ENCODE measurements at regions not wholly inside any gene's neighbourhood (a gene's known extent, or its start where the extent isn't known, plus 50 kb on each side); places are given as distances from the start of the nearest gene placed in this dataset.
"Not testable (repeated sequence)": the region's sequence is repeated elsewhere in the genome, so short reads cannot be mapped to it uniquely, and the experiment has no call there.

DNA sequence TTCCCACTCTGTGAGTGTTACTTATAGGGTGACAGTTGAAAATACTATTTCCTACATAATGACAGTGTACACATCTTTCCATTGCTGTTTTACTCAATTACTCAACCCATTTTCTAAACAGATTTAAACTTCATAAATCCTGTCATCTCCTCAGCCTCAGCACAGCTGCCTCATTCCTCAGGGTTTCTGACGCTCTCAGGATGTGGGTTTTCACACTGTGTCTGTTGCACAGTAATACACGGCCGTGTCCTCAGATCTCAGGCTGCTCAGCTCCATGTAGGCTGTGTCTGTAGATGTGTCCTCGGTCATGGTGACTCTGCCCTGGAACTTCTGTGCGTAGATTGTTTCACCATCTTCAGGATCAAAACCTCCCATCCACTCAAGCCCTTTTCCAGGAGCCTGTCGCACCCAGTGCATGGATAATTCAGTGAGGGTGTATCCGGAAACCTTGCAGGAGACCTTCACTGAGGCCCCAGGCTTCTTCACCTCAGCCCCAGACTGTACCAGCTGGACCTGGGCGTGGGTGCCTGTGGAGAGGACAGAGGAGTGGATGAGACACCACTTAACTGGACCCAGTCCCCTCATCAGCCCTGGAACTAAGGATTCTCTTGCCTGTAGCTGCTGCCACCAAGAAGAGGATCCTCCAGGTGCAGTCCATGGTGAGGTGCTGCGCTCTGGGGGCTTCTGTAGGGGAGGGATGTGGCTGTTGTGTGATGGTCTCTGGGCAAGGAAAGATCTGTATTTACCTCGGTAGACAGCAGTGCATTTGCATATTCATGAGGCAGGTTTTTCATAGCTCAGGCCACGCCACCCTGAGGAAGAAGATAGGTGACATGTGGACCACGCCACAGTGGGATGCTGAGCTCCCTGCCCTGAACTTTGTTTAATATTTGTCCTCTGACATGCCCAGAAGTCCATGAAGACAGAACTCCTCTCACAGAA, 750.2 kb downstream of the TMEM121 start:
- DNase-seq (ENCODE audit: extremely low read depth, low read depth), result no peak

DNA sequence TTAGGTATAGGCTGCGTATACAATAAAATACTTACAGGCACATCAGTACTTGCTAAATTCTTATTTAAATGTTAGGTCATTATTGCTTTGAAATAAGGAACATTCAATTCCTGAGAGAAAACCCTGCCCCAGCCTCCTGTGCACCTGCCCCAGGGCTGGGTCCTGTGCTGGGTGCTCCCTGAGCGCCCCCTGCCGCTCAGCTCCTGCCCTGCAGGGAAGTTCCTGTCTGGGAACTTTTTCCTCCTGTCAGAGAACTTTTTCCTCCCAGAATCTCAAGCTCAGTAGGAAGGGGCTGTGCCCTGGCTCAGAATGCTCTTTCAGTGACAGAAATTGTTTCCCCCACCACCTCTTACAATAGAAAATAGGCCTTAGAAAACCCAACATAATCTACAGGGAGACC, 751.1 kb downstream of the TMEM121 start:
- TF ChIP-seq, protein P1, sequence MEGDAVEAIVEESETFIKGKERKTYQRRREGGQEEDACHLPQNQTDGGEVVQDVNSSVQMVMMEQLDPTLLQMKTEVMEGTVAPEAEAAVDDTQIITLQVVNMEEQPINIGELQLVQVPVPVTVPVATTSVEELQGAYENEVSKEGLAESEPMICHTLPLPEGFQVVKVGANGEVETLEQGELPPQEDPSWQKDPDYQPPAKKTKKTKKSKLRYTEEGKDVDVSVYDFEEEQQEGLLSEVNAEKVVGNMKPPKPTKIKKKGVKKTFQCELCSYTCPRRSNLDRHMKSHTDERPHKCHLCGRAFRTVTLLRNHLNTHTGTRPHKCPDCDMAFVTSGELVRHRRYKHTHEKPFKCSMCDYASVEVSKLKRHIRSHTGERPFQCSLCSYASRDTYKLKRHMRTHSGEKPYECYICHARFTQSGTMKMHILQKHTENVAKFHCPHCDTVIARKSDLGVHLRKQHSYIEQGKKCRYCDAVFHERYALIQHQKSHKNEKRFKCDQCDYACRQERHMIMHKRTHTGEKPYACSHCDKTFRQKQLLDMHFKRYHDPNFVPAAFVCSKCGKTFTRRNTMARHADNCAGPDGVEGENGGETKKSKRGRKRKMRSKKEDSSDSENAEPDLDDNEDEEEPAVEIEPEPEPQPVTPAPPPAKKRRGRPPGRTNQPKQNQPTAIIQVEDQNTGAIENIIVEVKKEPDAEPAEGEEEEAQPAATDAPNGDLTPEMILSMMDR (IDR thresholded peaks at IDR 0.05; ENCODE audit: low read depth, low read length), result no peak
- DNase-seq (ENCODE audit: extremely low read depth, low read depth), result no peak

More for the DNA sequence above, 750.2 kb downstream of the TMEM121 start:
- TF ChIP-seq, protein P1 (IDR thresholded peaks at IDR 0.05; ENCODE audit: low read depth, low read length), result no peak

DNA sequence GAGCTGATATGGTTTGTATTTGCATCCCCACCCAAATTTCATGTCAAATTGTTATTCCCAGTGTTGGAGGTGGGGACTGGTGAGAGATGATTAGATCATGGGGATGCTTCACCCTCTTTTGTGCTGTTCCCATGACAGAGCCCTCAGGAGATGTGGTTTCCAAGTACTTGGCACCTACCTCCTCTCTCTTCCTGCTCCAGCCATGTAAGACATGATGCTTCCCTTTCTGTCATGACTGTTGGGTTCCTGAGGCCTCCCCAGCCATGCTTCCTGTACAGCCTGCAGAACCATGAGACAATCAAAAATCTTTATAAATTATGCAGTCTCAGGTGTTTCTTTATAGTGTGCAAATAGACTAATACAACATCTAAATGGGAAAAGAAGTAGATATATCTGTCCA, 754.5 kb downstream of the TMEM121 start:
- TF ChIP-seq, protein P1 (IDR thresholded peaks at IDR 0.05; ENCODE audit: low read depth, low read length), result no peak
- DNase-seq (ENCODE audit: extremely low read depth, low read depth), result no peak

DNA sequence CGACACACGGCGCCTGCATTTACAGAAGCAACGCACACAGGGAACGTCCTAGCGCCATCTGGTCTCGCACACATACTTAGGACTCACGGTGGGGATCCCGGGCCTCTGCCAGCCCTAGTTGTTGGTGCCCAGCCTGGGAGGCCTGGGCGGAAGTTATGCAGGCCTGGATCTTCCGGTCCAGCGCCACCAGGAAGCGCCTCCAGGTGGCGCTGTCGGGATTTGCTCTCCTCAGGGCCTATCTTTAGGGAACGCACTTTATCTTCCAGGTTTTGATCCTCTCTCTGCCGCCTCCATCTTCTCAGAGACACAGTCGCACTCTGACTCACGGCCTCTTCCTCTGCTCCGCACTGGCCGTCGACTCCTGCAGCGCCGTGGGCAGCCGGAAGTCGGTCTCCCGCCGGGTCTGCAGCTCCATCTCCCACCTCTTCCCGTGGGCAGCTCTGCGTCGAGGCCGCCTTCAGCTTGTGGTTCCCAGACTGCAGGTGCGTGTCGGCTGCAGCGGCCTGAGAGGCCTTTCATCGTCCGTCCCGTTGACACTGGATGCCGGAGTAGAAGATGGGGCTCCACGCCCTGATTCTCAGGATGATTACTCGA, 760.4 kb downstream of the TMEM121 start:
- no peak for DNase-seq (ENCODE audit: extremely low read depth, low read depth)
- TF ChIP-seq, protein P1 (IDR thresholded peaks at IDR 0.05; ENCODE audit: low read depth, low read length), result no peak

DNA sequence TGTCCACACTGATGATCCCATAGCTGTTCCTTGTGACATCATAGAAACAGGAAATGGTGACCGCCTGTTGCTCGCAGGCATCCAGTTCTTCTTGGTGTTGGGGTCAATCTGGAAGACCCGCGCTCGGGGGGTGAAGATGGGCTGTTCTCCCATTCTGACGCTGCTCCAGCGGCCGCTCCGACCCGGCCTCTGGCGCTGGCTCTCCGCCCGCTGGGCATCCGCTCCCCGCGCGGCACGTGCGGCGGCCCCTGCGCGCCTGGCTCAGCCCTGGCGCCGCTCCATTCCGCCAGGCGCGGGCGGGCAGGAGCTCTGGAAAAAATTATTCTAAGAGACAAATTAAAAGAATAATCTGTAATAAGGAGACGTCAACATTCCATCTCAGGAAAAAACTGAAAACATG, 761.1 kb downstream of the TMEM121 start:
- TF ChIP-seq, protein P1 (IDR thresholded peaks at IDR 0.05; ENCODE audit: low read depth, low read length), result no peak
- no peak for DNase-seq (ENCODE audit: extremely low read depth, low read depth)

DNA sequence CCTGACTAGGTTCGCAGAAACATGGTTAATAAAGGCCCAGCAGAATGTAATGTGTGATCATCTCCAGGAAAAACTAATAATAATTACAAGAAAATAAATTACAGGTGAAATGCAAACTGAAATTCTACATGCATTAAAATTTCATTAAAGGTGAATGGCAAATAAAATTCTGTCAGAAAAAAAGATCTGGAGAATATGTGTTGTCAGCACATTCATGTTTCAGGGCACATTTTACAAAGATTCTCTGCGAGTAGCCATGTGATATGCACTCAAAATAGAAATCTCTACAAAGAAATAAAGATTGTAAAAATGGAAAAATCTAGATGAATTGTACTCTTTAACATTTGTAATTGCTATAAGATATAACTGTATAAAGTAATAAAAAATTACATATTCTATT, 765.2 kb downstream of the TMEM121 start:
- no peak for DNase-seq (ENCODE audit: extremely low read depth, low read depth)
- TF ChIP-seq, protein P1 (IDR thresholded peaks at IDR 0.05; ENCODE audit: low read depth, low read length), result no peak

DNA sequence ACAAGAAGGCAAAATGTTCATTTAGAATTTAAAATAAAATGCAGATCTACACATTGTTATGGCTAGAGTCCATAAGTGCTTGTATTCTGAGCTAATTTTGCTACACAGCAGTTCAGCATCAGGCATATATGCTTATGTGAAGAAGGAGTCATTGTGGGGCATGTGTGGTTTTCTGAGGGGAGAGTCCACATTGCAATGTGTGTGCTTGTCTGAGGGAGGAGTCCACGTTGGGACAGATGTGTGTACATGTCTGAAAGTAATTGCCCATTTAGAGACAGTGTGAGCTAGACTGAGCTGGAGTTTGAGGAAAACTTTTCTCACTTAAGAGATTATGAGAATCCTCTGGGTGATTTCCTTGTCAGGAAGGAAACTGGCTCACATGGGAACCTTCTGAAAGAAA, 767.9 kb downstream of the TMEM121 start:
- no peak for DNase-seq (ENCODE audit: extremely low read depth, low read depth)
- TF ChIP-seq, protein P1 (IDR thresholded peaks at IDR 0.05; ENCODE audit: low read depth, low read length), result no peak

DNA sequence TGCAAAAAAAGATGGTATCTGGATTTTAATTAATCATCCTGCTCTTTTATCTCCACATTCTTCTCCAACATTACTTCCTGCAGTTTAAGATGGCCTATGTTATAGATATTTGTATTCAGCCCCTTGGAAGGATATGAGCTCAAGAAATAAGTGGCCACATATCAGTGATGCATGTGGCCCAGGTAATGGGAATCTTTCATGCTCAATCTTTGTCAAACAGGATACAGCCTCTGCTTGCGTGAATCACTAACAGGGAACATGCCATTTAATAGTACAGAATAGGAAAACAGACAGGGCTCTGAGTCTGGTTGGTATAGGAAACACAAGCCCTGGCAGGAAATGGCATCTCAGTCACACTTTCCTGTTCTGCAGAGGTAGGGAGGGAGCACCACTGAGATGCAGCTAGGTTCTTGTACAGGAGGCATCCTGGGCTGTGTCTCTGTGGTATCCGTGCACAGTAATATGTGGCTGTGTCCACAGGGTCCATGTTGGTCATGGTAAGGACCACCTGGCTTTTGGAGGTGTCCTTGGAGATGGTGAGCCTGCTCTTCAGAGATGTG, 774.6 kb downstream of the TMEM121 start:
- not testable (repeated sequence) for DNase-seq (ENCODE audit: extremely low read depth, low read depth)

DNA sequence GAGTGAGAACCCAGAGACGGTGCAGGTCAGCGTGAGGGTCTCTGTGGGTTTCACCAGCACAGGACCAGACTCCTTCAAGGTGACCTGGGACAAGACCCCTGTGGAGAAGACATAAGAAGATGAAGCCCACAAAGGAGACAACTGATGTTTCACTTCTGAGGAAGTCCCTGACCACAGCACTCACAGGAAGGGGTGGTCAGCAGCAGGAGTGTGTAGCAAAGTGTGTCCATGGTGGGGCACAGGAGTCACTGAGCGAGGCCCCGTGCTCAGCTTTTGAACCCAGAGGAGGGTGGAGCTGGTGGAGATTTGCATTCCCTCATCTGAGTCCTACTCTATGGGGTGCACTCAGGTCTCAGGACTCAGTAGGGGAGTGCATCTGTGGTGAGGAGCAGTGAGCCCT, 775.2 kb downstream of the TMEM121 start:
- DNase-seq (ENCODE audit: extremely low read depth, low read depth), result not testable (repeated sequence)
